SH-SY5Y (cell line): ENCODE measurements at regions not wholly inside any gene's neighbourhood (a gene's known extent, or its start where the extent isn't known, plus 50 kb on each side); places are given as distances from the start of the nearest gene placed in this dataset.

Experiments used
- GATA2 ChIP-seq: IDR thresholded peaks from 2 replicates; pipeline ENCODE4 v1.6.1; 2011; ENCODE audit warnings: mild to moderate bottlenecking, low read depth, low read length
- GATA3 ChIP-seq: IDR thresholded peaks from 2 replicates; pipeline ENCODE4 v1.6.1; 2011; ENCODE audit warnings: low read depth, mild to moderate bottlenecking, low read length, moderate library complexity

DNA sequence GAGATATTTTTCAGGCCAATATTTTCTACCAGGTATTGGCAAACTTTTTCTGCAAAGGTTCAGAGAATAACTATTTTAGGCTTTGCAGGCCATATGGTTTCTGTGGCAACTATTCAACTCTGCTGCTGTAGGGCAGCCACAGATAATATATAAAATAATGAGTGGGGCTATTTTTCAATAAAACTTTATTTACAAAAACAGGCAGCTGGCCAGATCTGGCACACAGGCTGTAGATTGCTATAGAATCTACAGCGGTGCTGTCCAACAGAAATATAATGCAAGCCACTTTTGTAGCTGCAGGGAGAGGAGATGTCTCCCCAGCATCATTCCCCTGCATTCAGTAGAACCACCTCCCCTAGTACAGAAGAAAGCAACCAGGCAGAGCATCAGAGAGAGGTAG, 97.6 kb upstream of the BCOR start:
- TF ChIP-seq GATA2 = no peak
- no peak for TF ChIP-seq GATA3

DNA sequence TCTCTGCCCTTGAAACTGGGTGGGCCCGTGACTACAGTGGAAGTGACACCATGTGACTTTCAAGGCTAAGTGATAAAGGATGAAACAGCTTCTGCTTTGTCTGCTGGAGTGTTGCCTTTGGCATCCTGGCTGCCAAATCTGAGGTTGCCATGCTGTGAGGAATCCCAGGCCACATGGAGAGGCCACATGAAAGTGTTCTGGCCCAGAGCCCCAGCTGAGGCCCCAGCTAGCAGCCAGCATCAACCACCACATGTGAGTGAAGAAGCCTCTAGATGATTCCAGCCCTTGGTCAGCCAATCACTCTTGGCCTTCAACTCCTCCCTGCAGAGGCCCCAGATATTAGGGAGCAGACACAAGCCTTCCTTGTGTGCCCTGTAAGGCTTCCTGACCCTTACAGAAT, 94.4 kb upstream of the BCOR start:
- no peak for TF ChIP-seq GATA3
- TF ChIP-seq GATA2 = no peak

DNA sequence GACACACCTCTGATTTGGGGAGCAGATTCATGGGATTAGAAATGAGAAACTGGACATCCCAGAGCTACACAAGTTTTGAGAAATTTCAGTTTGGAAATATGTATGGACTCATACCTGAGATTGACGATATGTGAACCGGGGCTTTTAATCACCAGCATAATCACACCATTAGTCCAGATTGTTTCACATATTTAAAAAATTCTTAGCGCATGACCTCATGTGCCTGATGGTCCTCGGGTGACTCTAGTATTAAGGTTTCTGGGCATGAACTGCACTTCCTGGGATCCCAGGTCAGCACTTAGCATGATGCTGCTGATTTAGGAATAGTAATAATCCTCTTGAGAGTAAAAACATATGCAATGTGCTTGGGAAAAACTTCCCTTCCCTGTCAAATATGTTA, 91.9 kb upstream of the BCOR start:
- TF ChIP-seq GATA3 (no peak), GATA2 (no peak)

DNA sequence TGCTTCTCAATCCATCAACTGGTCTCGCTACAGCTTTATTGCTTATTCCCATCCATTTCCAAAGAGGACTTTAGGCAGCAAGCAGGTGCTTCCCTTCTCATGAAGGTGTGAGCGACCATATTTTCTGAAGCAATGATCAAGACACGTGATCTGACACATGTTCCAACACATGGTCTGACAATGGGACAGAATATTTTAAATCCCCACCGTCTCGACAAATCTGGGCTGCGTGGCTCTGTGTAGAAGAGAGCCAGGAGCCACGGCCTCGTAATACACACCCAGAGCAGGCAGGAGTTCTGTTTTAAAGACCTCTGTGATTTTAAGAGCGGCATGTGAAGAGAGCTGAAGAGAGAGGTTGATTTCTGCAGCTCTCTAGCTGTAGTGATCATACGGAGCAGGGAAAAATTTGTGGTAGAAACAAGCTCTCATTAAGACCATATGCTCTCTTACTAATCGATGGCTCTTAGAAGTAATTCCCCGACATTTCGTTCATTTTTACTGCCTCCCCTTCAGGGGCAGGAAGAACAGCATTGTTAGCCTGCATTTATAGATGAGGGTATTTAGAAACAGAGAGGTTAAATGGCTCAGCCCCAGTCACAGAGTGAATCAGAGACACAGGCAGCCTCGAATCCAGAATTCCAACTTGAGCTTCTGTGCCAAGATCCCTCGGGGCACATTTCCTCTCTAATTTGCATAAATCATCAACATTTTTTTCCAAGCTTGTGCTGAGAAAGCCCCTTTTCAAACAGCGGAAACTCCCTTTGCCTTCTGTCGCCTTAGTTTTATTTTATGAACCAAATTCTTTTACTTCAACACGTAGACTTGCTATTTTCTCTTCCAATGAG, 91.0 kb upstream of the BCOR start:
- no peak for TF ChIP-seq GATA3
- no peak for TF ChIP-seq GATA2

DNA sequence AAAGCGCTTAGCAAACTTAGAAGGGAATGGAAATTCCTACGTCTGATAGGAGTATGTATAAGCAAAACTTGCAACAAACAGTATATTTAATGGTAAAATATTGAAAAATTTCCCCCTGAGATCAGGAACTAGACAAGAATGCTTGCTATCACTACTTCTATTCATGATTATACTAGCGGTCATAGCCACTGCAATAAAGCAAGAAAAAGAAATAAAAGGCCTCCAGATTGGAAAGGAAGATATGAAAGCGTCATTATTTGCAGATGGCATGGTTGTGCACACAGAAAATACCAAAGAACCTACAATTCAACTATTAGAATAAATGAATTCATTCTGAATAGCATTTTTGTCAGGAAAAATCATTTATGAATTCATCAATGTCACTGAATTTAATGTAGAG, 87.2 kb upstream of the BCOR start:
- TF ChIP-seq GATA2 = no peak
- TF ChIP-seq GATA3 = no peak

DNA sequence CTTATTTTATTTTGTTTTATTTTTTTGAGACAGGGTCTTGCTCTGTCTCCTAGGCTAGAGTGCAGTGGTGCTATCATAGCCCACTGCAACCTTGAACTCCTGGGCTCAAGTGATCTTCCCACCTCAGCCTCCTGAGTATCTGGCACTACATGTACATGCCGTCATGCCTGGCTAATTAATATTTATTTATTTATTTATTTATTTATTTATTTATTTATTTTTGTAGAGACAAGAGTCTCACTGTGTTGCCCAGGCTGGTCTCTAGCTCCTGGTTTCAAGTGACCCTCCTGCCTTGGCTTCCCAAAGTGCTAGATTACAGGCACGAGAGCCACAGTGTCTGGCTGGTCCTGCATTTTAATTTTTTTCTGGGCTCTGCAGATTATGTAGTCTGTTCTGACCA, 84.9 kb upstream of the BCOR start:
- no peak for TF ChIP-seq GATA3
- TF ChIP-seq GATA2 = no peak

DNA sequence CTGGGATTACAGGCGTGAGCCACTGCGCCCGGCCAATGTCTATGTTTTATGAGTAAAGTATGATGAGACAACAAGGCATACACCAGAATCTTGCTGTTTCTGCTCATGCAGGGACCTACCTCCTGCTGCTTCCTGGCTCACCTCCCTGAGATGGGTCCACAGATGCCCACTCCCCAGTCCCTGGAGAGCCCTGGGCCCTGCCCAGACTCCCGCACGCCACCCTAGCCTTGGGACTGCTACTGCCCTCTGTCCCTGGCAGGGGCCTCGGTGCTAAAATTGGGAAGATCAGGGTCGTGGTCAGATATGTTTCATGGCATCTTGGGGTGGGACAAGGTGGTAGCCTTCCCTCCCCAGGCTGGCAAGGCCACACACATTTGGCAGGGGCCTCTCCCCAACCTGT, 84.3 kb upstream of the BCOR start:
- no peak for TF ChIP-seq GATA3
- TF ChIP-seq GATA2 = no peak

DNA sequence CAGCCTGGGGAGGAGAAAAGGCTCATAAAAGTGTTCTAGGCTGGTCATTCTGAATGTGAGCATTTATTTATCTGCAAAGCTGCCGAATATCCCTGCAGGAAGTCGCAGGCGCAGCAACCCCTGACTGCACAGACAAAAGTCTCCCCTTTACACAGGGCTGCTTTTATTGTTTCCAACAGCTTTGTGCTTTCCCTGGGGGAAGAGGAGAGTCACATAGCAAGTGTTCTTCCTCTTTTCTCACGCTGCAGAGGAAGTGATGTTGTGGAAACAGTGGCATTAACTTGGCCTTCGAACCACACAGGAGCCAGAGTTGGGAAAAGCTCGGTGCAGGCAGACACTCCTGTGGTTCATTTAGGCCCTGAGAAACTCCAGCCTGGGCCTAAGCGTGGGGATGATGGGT, 81.5 kb upstream of the BCOR start:
- TF ChIP-seq GATA2 (no peak), GATA3 (no peak)

DNA sequence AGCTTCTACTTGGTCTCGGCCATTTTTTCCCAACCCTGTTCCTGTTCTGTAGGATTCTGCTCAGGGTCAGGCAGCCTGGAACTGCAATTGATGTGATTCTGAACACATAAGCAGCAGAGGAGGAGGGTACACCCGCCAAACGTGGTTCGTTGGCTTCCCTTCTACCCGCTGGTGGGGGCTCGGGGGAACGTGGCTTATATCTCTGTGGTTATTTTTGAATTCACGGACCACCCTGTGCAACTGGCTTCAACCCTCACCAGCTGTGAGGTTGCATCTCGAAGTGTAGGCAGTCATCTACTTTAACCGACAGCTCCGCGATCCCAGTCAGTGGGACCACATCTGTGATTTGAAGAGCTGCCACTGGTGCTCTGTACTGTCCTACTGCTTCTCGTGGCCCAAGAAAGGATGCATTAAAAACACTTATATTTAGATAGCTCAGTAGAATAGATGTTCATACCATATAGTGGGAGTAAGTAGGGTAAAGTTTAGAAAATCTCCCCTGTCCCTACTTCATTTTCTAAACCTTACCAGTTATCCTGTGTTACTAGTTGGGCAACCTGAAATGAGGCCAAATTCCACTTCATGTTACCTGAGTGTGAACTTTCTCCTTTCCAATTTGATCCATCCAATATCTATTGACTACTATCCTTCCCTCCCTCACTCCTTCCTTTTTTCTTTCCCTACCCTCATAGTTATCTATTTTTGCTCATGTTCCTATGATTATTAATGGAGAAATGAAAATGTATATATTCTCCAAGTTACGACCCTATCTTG, 80.4 kb upstream of the BCOR start:
- no peak for TF ChIP-seq GATA2
- TF ChIP-seq GATA3 = no peak

DNA sequence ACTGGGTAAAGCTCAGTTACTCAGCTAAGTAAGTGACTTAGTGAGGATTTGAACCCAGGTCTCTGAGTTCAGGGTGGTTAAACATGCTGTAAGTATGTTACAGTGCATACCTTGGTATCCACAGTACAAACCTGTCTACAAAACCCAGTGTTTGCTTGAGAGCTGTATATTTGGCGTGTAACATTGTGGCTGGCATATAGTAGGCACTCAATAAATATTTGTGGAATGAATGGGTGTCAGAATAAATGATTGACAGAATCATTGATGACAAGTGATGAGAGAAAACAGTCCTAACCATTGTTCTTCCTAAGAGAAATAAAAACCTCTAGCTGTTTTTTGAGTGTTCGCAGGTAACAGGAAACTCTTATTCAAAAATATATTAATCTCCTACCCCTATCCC, 79.7 kb upstream of the BCOR start:
- TF ChIP-seq GATA3 (no peak), GATA2 (no peak)

DNA sequence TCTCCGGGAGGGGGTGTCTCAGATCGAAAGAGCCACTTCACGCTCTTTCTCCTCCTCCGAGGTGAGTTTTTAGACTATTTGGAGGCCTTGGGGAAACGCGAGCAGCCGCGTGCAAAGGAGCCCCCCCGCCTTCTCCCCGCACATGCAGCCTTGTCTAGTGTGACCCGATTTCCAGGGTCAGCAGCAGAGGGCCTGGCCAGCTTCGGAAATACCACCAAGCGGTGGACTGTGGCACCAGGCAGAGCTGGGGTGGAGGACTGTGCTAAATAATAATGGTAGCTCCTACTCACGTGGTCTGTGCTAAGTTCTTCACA, 79.3 kb upstream of the BCOR start:
- TF ChIP-seq GATA2 (no peak), GATA3 (no peak)

DNA sequence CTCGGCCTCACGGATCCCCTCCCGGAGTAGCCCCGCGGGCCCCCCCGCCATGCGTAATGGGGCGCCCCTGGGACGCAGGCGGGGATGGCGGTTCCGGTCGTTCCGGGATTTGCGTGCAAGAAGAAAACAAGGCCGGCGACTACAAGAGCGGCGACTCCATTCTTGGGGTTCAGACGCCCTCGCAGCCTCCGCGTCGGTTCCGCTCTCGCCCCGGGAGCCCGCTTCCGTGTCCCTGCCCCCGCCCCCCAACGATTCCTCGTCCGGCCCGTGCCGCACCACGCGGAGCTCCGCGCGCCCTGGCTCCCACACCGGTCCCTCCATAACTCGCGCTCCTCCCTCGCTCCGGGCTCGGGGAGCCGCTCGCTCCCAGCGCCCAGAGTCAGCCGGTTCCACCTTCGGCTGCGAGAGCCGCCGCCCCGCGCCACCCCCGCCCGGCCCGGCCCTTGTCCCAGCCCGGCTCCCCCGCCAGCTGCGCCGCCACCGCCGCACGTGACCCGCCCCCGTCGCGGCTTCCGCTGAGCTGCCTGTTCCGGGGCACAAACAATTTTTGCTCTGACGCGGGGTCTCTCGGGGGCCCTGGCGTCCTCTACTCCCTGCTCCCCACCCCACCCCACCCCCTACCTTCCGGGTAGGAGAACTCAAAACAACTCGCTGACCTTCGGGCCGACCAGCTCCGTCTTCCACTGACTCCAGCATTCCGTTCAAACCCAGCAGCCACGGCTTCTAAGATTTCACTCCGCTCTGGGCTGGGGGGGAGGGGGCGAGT, 78.8 kb upstream of the BCOR start:
- TF ChIP-seq GATA2 (no peak), GATA3 (no peak)

DNA sequence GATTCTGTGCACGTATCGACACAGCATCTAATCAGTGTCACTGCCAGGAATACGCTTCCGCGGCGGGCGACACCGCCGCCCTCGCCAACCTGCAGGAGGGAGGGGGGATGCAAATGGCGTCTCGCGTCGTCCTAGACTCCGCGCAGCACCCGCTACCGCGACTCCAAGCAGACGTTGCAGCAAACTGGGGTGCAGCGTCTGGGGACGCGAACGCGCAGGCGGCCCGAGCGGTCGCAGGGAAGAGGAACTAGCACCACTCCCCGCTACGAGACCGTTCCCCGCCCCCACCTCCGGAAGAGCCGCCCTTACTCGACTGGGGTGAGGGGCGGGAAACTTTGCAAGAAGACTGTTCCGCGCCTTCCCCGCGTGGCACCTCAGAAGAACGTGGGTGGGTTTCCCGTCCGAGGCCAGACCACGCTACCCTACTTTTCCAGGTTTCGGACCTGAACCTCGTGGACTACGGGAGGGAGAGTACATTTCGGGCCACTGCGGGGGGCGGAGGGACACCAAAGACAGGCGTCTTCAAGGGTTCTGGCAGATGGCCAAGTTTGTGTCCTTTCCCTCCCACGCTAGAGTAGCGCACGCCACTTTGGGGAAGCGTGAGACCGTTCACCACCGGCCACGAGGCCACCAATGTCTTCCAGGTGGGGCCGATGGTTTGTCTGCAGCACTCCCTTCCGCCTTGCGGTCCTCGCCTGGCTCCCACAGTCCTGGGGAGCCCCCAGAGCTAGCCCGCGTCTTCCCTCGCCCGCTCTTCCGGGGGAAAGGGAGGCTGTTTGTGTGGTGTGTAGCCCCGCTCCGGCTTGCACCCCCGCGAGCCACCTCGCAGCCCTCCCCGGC, 78.0 kb upstream of the BCOR start:
- TF ChIP-seq GATA3 (no peak), GATA2 (0 out of 2 replicates have a peak, but pooled peaks have one; percentile 14)

DNA sequence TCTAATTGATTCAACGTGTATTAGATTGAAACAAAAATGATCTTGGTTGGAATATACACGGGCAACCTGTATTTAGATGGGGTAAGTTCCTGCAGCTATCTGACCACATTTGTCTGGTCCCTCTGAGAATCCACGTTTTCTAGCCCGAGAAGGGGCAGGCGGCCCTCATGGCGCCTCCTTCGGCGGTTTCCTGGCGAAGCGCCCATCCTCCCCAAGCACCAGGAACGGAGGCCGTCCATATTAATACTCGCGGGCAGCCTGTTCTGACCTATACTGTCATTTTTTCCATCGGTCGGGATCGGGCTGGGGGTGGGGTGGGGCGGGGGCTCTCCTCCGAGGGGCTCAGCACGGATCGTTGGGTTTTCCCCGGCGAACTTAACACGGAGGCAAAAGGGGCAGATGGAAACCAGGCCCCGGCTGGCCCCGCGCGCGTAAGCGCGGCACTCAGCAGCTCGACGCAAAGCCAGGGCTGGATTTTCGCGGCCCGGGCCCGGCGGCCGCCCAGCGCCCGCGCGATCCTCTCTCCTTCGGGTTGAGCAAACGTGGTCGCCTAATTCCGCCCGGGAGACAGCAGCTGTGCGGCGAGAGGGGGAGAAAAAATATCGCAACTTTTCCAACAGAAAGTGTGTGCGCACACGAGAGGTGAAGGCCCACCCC, 77.2 kb upstream of the BCOR start:
- no peak for TF ChIP-seq GATA3
- TF ChIP-seq GATA2 = no peak
